ENCODE measurements at regions not wholly inside any gene's neighbourhood (a gene's known extent, or its start where the extent isn't known, plus 50 kb on each side); places are given as distances from the start of the nearest gene placed in this dataset.

- no peak for TF ChIP-seq CTCF (IDR thresholded peaks at IDR 0.05; ENCODE audit: control extremely low read depth, extremely low read depth, low read depth, missing control alignments)
- ChIA-PET POLR2A (no interaction called here), CTCF (no interaction called here)
These were observed 447.6 kb upstream of the PSMD7 start for GRCh38 chr16:73848993-73849392.

GRCh38 chr16:73847090-73847489, 449.5 kb upstream of the PSMD7 start:
- TF ChIP-seq CTCF (IDR thresholded peaks at IDR 0.05; ENCODE audit: control extremely low read depth, extremely low read depth, low read depth, missing control alignments), result no peak
- ChIA-PET CTCF (no interaction called here), POLR2A (no interaction called here)
- DNase-seq (ENCODE audit: extremely low spot score), result no peak

More at GRCh38 chr16:73848993-73849392, 447.6 kb upstream of the PSMD7 start:
- no peak for DNase-seq (ENCODE audit: extremely low spot score)

GRCh38 chr16:73846356-73846755, 450.3 kb upstream of the PSMD7 start:
- CTCF ChIA-PET, result interaction anchor here (0.9 kb wide), 1 partner anchor 18 kb away, joined by 3 read pairs; no protein-coding TSS in a partner anchor
- POLR2A ChIA-PET, result no interaction called here
- DNase-seq (ENCODE audit: extremely low spot score), result no peak
- TF ChIP-seq CTCF (IDR thresholded peaks at IDR 0.05; ENCODE audit: control extremely low read depth, extremely low read depth, low read depth, missing control alignments), result no peak

- POLR2A ChIA-PET, result no interaction called here
- CTCF ChIA-PET, result interaction anchor here (0.9 kb wide), 1 partner anchor 18 kb away, joined by 3 read pairs; no protein-coding TSS in a partner anchor
- TF ChIP-seq CTCF (IDR thresholded peaks at IDR 0.05; ENCODE audit: control extremely low read depth, extremely low read depth, low read depth, missing control alignments), result no peak
These were observed 450.6 kb upstream of the PSMD7 start for GRCh38 chr16:73846007-73846330.

GRCh38 chr16:73845238-73846006, 451.2 kb upstream of the PSMD7 start:
- CTCF ChIA-PET, result interaction anchor here (0.9 kb wide), 1 partner anchor 19 kb away, joined by 3 read pairs; no protein-coding TSS in a partner anchor
- no peak for TF ChIP-seq CTCF (IDR thresholded peaks at IDR 0.05; ENCODE audit: control extremely low read depth, extremely low read depth, low read depth, missing control alignments)
- POLR2A ChIA-PET, result no interaction called here
- DNase-seq (ENCODE audit: extremely low spot score), result no peak

More at GRCh38 chr16:73846007-73846330, 450.6 kb upstream of the PSMD7 start:
- no peak for DNase-seq (ENCODE audit: extremely low spot score)

- CTCF ChIA-PET, result no interaction called here
- POLR2A ChIA-PET, result no interaction called here
- TF ChIP-seq CTCF (IDR thresholded peaks at IDR 0.05; ENCODE audit: control extremely low read depth, extremely low read depth, low read depth, missing control alignments), result no peak
These were observed 455.9 kb upstream of the PSMD7 start for GRCh38 chr16:73840728-73841127.

More at GRCh38 chr16:73840728-73841127, 455.9 kb upstream of the PSMD7 start:
- no peak for DNase-seq (ENCODE audit: extremely low spot score)

Measured in GM10248 (cell line).